ENCODE measurements at regions not wholly inside any gene's neighbourhood (a gene's known extent, or its start where the extent isn't known, plus 50 kb on each side); places are given as distances from the start of the nearest gene placed in this dataset.

DNA sequence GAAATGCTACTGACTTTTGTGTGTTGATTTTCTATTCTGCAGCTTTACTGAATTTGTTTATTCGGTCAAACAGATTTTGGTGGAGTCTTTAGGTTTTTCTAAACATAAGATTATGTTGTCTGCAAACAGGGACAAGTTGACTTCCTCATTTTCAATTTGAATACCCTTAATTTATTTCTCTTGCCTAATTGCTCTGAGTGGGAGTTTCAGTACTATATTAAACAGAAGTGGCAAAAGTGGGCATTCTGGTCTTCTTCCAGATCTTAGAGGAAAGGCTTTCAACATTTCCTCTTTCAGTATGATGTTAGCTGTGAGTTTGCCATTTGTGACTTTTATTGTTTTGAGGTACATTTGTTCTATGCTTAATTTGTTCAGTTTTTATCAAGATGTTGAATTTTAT lies 268.5 kb downstream of the WNT5A start:
- DNase-seq, result no peak

- DNase-seq, result no peak
Measured at GRCh38 chr3:55207744-55208143, 279.4 kb downstream of the WNT5A start.

- DNase-seq, result no peak
Measured at GRCh38 chr3:55205990-55206389, 278.1 kb upstream of the LRTM1 start.

- DNase-seq, result no peak
Measured at GRCh38 chr3:55204417-55204816, 276.6 kb upstream of the LRTM1 start.

- DNase-seq, result no peak
Measured at GRCh38 chr3:55203546-55203945, 275.7 kb upstream of the LRTM1 start.

- DNase-seq, result no peak
Measured at GRCh38 chr3:55203006-55203405, 275.1 kb upstream of the LRTM1 start.

GRCh38 chr3:55202326-55202725 lies 274.5 kb upstream of the LRTM1 start:
- DNase-seq, result no peak

DNA sequence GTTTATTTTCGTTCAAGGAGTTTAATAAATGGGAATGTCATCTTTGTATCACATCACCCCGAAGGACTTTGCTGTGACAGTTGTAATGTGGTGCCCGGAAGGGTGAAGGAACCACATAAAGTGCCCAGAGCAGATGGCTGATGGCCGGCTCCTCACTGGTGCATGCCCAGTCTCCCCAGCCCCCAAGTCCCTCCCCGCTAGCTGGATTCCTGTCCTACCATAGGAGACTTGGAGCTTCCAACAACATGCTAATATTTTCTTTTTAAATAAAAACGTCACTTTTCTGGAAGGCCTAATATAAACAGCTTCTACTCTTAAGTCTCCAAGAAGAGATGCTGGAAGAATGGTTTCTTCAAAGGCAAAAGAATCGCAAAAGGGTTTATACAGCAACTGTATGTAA lies 273.9 kb upstream of the LRTM1 start:
- no peak for DNase-seq

GRCh38 chr3:55200906-55201305 lies 273.0 kb upstream of the LRTM1 start:
- no peak for DNase-seq

- no peak for DNase-seq
Measured at GRCh38 chr3:55198554-55198953, 270.7 kb upstream of the LRTM1 start.

DNA sequence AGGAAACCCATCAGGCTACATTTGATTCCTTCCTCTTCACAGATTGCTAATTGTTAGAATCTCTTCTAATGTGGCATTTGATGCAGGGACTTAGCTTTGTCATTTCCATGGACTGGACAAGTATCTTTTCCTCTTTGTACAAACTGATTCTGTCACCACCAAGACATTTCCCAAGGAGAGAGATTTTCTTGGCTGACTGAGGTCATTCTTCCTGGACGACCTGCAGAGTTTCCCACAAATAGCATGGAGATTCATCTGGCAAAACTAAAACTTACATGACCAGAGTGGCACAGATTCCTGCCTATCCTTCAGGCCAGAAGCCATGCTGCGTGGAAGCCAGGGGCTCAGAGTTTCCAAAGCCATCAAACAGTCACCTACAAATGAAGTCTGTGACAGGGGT lies 269.2 kb upstream of the LRTM1 start:
- DNase-seq, result no peak

DNA sequence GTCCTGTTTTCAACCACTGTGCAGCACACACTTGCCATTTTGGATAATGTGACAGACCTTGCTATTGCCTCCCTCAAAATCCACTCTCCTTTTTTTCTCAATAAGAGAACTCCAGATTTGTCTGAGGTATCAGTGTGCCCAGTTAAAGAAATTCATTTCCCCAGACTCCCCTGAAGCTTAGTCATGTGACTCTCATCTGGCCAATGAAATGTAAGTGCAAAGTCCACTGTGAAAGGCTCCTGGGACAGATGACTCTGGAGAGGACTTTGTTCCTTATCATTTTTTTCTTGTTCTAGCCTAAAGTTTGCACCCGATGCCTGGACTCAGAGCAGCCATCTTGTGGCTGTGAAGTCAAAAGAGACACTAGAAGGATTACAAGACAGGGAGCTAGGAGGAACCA lies 268.6 kb upstream of the LRTM1 start:
- no peak for DNase-seq

- no peak for DNase-seq
Measured at GRCh38 chr3:55194376-55194775, 266.5 kb upstream of the LRTM1 start.

DNA sequence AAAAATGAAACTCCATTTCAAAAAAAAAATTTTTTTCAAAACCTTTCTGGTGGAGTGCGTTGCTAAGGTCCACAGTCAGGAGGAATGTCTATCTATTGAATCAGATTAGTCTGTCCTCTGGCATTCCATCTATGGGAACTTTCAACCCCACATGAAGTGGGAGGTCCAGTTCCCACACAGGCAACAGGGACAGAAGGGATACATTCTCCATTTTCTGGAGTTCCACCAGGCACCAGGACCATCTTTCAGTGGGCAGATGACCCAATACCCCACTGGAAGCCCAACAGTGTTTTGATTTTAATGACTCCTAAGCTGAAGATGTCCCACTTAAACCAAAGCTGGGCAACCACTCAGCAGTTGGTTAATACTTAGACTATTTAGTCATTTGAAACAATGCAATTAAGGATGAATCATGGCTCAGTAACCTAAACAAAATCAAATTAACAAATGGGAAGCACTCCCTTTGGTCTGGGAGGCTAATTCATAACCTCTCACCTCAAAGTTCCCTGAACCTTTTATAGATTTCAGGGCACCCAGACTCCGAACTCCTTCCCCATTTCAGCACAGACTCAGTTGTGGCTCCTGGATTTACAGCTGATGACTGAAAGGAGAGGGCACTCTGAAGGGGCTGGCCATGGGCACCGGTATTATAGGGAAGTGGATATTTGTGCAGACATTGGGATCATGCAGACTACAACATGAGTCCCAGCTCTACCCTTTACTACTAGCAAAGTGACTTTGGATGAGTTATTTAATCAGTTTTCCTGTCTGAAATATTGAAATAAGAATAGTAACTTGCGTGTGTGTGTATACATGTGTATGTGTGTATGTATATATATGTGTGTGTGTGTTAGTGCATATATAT lies 264.3 kb upstream of the LRTM1 start:
- DNase-seq, result no peak

DNA sequence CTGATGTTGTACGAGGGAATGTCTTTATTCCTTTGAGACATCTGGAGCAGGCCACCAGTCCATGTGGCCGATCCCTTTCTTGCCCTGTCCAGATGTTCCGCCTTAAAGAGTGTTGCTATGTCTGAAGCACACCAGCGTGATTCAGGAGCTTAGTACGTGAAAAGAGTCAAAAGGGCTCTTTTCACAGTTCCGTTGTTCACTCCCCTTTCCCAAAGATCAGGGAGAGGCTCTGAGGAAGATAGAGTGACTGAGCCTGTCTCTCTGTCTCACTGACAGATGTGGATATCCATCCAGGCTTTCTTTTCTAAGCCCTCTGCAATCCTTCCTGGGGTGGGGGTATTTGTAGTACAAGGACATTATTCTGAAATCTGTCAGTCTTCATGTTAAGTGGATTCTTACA lies 262.5 kb upstream of the LRTM1 start:
- DNase-seq, result no peak

DNA sequence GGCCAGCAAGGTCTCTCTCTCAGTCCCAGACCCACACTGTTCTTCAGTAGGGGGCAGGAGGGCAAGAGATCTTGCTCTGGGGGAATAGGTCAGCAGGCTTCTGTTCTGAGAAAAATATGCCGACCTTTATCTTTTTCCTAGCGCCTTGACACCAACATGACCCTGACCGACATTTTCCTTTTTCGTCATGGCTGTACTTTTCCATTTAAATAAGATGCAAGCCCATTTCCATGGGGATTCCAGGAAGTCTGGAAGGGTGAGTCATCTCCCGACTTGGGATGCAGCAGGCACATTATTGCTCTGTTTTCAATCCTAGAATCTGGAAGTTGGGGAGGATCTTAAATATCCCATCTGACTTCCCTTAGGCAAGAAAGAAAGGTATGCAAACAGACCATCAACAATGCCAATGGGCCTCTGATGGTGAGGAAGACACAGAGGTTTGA lies 261.5 kb upstream of the LRTM1 start:
- no peak for DNase-seq

GRCh38 chr3:55185380-55185779 lies 257.5 kb upstream of the LRTM1 start:
- no peak for DNase-seq

DNA sequence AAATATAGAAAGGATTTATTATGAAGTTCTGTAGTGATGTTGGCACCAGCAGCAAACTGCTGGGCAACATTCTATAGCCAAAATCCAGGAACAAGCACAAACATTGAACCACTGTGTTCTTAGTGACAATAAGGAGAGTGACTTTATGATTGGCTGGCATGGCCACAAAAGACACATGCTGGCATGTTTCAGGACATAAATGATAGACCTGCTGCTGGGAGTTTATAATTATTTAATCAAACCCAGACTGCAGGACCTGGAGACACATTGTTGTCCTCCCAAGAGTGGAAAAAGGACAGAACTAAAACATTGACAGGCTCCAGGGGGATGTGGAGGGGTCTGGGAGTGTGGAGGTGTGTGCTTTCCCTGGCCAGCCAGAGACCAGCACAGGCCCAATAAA lies 255.3 kb upstream of the LRTM1 start:
- DNase-seq, result no peak

- peak; percentile 33 for DNase-seq
Measured at GRCh38 chr3:55180936-55181535, 253.2 kb upstream of the LRTM1 start.

DNA sequence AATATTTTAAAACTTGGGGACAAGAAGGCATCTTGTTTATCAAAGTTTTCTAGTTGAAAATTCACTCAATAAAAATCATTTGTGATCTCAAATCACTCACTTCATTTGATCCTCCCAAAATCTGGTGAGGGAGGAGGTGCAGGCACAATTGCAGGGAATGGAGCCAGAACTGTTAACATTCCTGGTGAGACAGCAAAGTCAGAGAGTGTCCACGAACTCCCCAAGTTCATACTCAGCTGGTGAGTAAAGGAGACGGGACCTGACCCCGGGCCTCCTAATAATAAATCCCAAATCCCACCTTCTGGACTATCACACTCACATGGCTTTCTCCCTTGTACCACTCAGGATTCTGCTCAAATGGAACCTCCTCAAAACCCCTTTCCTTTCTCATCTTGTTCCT lies 252.3 kb upstream of the LRTM1 start:
- DNase-seq, result no peak

GRCh38 chr3:55178336-55178735 lies 250.5 kb upstream of the LRTM1 start:
- no peak for DNase-seq

DNA sequence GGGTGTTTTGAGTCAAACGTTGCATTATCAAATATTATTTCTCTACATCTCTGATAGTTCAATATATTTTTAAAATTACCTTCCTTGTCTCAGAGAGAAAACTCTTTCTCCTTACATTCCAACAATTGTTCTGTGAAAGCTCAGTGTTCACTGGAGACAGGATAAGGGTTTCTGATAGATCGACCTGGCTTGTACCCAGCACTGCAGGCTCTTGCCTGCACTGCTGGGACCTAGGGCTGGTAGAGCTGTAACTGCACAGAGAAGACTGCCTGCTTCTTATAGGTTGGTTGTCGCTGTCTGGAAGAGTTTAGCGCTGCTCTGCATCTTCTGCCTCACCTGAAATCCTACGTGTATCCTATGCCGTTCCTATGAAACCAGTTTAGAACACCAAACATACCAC lies 249.9 kb upstream of the LRTM1 start:
- no peak for DNase-seq

- no peak for DNase-seq
Measured at GRCh38 chr3:55175423-55175822, 247.6 kb upstream of the LRTM1 start.

DNA sequence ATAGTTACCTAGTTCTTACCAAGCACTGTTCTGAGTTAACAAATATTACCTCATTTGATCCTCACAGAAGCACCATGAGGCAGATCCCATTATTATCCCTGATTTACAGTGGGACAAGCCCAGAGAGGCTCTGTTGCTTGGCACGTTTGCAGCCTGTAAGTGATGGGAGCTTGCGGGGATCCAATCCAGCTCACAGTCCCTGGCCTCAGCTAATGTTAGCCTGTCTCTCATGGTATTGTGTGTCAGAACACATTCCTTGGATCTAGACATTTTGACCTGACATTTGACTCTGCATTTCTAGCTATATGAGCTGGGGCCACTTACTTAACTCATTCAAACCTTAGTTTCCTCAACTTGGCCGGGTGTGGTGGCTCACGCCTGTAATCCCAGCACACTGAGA lies 246.9 kb upstream of the LRTM1 start:
- no peak for DNase-seq

DNA sequence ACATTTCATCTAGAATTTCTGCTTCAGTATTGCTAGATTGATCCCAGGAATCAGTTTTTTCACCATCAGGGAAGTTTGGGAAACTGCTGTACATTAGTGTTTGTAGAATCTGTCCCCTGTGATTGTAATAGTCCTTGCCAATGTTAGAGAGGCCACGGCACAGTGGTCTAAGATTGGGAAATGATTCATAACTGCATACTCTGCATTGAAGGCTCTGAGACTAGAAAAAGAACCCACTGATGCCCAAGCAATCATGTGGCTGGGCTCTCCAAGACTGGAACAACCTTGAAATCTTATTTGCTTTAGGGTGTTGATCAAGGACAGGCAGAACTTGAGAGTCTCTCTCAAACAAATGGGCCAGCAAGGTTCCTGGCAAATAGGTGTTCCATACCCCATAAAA lies 245.6 kb upstream of the LRTM1 start:
- DNase-seq, result no peak

Data from stimulated activated CD8-positive, alpha-beta memory T cell treated with anti-CD3 and anti-CD28 coated beads, Interleukin-4, amount 100 ng/mL, for 48 hours (primary cell).